ENCODE measurements at regions not wholly inside any gene's neighbourhood (a gene's known extent, or its start where the extent isn't known, plus 50 kb on each side); places are given as distances from the start of the nearest gene placed in this dataset.
A peak's percentile ranks its signal among the peaks of the same experiment; 100 is the strongest.

GRCh38 chr3:178083906-178084866, 452.1 kb upstream of the KCNMB2 start:
- peaks cover 0 to 4% (median 3%) of the 10 kb centered on the region in 3 donors for H3K4me1 Mint-ChIP-seq
- H3K4me3 Mint-ChIP-seq = no peak overlapping the region
- H3K27ac Mint-ChIP-seq = no peak overlapping the region
- no peaks in the 10 kb centered on the region for H3K9me3 Mint-ChIP-seq
- H3K27me3 Mint-ChIP-seq = peaks cover 14% of the 10 kb centered on the region
- H3K36me3 Mint-ChIP-seq = no peaks in the 10 kb centered on the region

DNA sequence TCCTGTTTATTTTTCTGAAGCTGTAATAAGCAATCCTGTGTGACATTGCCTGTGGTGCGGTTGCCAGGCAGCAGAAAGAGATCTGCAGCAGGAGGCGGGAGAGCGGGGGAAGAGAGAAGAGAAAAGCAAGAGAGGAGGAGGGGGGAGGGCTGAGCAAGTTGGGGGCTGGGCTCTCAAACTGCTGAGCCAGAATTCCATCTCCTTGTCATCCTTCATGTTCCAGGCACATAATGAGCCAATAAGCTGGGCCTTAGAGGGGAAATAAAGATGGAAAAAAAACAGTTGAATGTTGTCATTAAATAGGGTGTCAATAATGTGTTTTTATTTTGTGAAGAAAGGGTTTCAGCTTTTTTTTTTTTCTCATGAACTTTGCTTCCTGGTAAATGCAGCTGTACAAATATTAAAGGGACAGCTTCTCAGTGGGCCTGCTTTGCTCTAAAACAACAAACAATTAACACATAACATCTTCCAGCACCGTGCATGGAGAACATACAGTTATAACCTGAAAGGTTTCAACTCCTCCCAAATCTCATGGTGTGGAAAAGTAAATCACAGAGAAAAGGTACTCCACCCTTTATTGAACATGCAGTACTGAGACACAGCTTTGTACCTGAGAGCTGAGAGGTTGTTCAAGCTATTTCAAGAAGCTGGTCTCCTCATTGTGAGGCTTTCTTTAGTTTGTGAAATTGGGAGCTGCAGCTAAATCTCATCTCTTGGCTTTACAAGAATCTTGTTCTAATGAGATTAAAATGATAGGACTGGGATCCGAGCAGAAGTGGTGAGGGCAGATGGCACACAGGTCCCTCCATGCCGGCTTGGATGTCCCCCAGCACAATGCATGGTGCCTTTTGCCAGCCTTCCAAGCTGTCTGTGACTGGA, 451.1 kb upstream of the KCNMB2 start:
- Mint-ChIP-seq H3K9me3 (no peaks in the 10 kb centered on the region), H3K4me3 (peak overlapping the region in 1 of 4 donors; percentile 9), H3K36me3 (no peaks in the 10 kb centered on the region), H3K27me3 (peaks cover 14% of the 10 kb centered on the region), H3K4me1 (peaks cover 0 to 3% (median 3%) of the 10 kb centered on the region in 3 donors), H3K27ac (no peak overlapping the region)

DNA sequence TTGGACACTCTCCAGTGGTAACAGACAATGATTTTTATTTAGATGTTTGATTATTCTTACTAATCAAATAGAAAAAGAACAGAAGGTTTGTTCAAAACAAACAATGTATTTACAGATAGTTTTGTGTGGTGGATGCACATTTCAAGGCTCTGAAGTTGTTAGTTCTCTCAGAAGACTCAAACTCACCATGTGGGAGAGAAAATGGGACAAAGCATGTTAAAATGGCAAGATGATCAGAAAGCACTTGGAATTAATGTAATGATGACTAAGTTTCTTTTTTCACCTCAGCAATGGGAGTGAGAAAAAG, 450.5 kb upstream of the KCNMB2 start:
- Mint-ChIP-seq H3K4me1 (peaks cover 0 to 3% (median 3%) of the 10 kb centered on the region in 3 donors), H3K9me3 (no peaks in the 10 kb centered on the region), H3K27me3 (peaks cover 14% of the 10 kb centered on the region), H3K4me3 (no peak overlapping the region), H3K27ac (no peak overlapping the region), H3K36me3 (no peaks in the 10 kb centered on the region)

DNA sequence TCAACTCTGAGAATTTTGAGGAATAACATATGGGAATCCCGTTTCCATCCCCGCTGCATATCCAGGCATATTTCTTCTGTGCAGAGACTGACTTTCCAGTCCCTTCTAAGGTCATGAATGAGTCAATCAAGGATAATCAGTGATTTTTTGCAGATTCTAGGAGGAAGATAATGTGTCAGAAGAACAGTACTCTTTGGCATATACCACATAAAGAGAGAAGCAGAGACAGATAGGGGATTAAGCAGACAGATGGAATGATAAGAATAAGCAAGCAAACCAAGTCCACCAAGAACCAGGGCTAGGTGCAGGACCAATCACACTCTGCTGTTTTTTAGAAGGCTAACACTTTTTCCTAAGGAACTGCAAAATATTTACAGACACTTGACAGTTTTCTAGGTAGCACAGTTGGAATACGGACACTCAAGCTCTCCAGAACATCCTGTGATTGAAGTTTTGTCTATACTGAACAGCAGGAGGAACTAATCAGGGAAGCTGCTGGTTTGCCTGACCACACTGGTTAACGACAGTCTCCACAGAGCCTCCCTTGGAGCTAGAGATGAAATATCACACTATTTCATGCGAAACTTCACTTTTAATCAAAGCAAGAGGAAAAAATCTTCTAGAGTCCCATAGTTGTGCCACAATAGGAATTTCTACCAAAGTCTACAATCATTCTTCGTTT, 450.0 kb upstream of the KCNMB2 start:
- Mint-ChIP-seq H3K27me3 (peaks cover 14% of the 10 kb centered on the region), H3K36me3 (no peaks in the 10 kb centered on the region), H3K9me3 (no peaks in the 10 kb centered on the region), H3K27ac (no peak overlapping the region), H3K4me3 (no peak overlapping the region), H3K4me1 (peaks cover 0 to 3% (median 1%) of the 10 kb centered on the region in 3 donors)

DNA sequence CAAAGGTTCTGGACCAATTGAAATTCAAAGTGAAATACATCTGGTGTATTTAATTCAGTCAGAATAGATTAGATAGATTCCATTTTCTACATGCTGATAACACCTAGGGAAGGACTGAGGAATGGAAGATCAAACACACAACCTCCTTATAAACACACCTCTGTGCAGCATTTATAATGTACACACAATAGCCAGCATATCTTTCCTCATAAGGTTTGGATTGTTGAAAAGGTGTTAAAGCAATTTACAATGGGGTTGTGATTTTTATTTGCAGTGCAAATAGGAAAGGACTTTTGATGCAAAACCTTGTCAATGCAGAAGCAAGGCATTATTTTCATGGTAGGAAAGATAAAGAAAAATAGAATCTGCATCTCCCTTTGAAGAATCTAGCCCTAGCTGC, 448.9 kb upstream of the KCNMB2 start:
- no peaks in the 10 kb centered on the region for H3K36me3 Mint-ChIP-seq
- H3K4me3 Mint-ChIP-seq = no peak overlapping the region
- H3K4me1 Mint-ChIP-seq = peaks cover 0 to 3% (median 1%) of the 10 kb centered on the region in 3 donors
- H3K27ac Mint-ChIP-seq = no peak overlapping the region
- peaks cover 0 to under 1% (median 0%) of the 10 kb centered on the region in 3 donors for H3K9me3 Mint-ChIP-seq
- peaks cover 14% of the 10 kb centered on the region for H3K27me3 Mint-ChIP-seq

DNA sequence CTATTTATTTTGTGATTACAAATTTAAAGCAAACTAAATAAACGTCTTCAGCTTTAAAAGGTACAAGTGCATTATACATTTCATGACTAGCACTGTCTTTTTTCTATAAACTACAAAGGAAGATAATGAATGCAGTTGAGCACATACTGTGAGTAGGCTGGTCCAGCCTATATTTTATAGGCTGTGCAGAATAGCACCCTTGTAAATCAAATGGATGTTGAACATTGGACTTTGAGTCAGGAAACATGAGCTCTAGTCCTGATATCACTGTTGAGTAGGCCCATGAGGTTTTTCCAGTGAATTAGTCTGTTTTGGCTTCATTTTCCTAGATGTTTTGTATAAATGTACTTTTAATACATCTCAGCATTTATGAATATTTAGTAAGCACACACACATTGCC, 447.3 kb upstream of the KCNMB2 start:
- H3K27me3 Mint-ChIP-seq = peaks cover 14% of the 10 kb centered on the region
- no peaks in the 10 kb centered on the region for H3K36me3 Mint-ChIP-seq
- no peak overlapping the region for H3K4me3 Mint-ChIP-seq
- H3K27ac Mint-ChIP-seq = no peak overlapping the region
- H3K9me3 Mint-ChIP-seq = peaks cover 0 to 8% (median 0%) of the 10 kb centered on the region in 3 donors
- peaks cover 0 to 3% (median 1%) of the 10 kb centered on the region in 3 donors for H3K4me1 Mint-ChIP-seq

DNA sequence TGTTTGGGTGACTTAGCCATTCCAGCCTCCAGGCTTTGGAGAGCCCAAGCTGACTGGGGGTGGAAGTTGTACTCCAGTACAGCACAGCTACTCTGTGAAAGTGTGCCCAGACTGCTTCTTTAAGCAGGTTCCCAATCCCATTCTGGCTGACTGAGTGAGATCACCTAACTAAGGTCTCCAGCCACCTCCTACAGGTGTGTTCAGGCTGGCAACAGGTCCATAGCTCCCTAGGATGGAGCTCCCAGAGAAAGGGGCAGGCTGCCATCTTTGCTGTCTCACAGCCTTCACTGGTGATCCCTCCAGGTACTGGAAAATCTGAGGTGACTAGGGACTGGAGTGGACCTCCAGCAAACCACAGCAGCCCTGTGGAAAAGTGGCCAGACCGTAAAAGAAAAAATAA, 445.3 kb upstream of the KCNMB2 start:
- no peaks in the 10 kb centered on the region for H3K4me1 Mint-ChIP-seq
- peaks cover 9% of the 10 kb centered on the region for H3K27me3 Mint-ChIP-seq
- peaks cover 0 to 10% (median 3%) of the 10 kb centered on the region in 3 donors for H3K9me3 Mint-ChIP-seq
- no peak overlapping the region for H3K27ac Mint-ChIP-seq
- no peak overlapping the region for H3K4me3 Mint-ChIP-seq
- no peaks in the 10 kb centered on the region for H3K36me3 Mint-ChIP-seq

DNA sequence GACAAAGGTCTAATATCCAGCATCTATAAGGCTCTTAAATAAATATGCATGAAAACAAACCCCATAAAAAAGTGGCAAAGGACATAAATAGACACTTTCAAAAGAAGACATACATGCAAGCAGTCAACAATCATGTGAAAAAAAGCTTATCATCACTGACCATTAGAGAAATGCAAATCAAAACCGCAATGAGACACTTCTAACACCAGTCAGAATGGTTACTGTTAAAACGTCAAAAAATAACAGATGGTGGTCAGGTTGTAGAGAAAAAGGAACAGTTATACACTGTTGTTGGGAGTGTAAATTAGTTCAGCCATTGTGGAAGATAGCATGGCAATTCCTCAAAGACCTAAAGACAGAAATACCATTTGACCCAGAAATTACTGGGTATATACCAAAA, 440.7 kb upstream of the KCNMB2 start:
- Mint-ChIP-seq H3K9me3 (peaks cover 0 to 10% (median 3%) of the 10 kb centered on the region in 3 donors), H3K36me3 (no peaks in the 10 kb centered on the region), H3K27ac (no peak overlapping the region)

GRCh38 chr3:178096955-178097354, 439.3 kb upstream of the KCNMB2 start:
- no peak overlapping the region for H3K4me3 Mint-ChIP-seq
- peaks cover 5% of the 10 kb centered on the region for H3K27me3 Mint-ChIP-seq
- peaks cover 0 to 10% (median 3%) of the 10 kb centered on the region in 3 donors for H3K9me3 Mint-ChIP-seq
- H3K27ac Mint-ChIP-seq = no peak overlapping the region
- H3K36me3 Mint-ChIP-seq = no peaks in the 10 kb centered on the region
- no peaks in the 10 kb centered on the region for H3K4me1 Mint-ChIP-seq

More for the DNA sequence above, 440.7 kb upstream of the KCNMB2 start:
- Mint-ChIP-seq H3K27me3 (peaks cover 3% of the 10 kb centered on the region), H3K4me1 (no peaks in the 10 kb centered on the region), H3K4me3 (no peak overlapping the region)

- H3K4me1 Mint-ChIP-seq = no peaks in the 10 kb centered on the region
- H3K27ac Mint-ChIP-seq = no peak overlapping the region
- peaks cover 5% of the 10 kb centered on the region for H3K27me3 Mint-ChIP-seq
- peaks cover 0 to 8% (median 3%) of the 10 kb centered on the region in 3 donors for H3K9me3 Mint-ChIP-seq
- no peaks in the 10 kb centered on the region for H3K36me3 Mint-ChIP-seq
- no peak overlapping the region for H3K4me3 Mint-ChIP-seq
These were observed 438.7 kb upstream of the KCNMB2 start for GRCh38 chr3:178097576-178097975.

DNA sequence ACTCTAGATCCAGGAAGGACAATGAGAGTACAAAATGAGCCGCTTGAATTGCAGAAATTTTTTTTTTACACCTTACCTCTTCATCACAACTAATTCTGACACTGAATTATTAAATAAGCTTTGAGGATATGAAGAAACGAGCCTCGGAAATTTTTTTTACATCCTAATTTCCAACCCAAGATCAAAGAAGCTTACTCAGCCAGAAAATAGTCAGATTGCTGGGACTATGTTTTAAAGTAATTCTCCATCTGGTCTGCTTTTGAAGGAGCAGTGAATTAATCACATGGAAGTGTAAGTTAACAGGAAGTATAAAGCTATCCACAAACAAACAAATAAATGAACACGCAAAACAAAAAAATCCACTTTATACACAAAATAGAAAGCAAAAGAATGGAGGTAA, 437.0 kb upstream of the KCNMB2 start:
- H3K4me1 Mint-ChIP-seq = no peaks in the 10 kb centered on the region

DNA sequence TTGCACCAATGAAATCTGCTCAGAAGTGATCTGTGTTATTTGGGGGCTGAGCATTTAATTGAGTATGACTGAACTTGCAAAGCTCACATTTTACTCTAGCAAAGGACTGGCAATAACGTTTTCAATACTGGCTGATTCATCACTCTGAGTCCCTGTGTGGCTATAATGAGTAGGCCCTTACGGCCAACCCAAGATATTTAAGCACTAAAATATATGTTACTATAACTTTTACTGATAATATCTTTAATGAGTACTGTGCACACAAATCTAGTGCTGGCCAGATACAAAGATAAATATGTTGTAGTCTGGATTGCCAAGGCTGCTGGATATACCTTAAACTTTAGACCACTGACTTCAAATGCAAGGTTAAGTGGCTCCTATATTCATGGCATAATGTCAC, 436.4 kb upstream of the KCNMB2 start:
- H3K27ac Mint-ChIP-seq = no peak overlapping the region
- peaks cover 0 to 2% (median 0%) of the 10 kb centered on the region in 3 donors for H3K9me3 Mint-ChIP-seq
- no peak overlapping the region for H3K4me3 Mint-ChIP-seq
- H3K36me3 Mint-ChIP-seq = no peaks in the 10 kb centered on the region
- no peaks in the 10 kb centered on the region for H3K4me1 Mint-ChIP-seq
- peaks cover 5% of the 10 kb centered on the region for H3K27me3 Mint-ChIP-seq

More for the DNA sequence above, 437.0 kb upstream of the KCNMB2 start:
- H3K4me3 Mint-ChIP-seq = no peak overlapping the region
- H3K9me3 Mint-ChIP-seq = peaks cover 0 to 3% (median 2%) of the 10 kb centered on the region in 3 donors
- peaks cover 5% of the 10 kb centered on the region for H3K27me3 Mint-ChIP-seq
- H3K36me3 Mint-ChIP-seq = no peaks in the 10 kb centered on the region
- no peak overlapping the region for H3K27ac Mint-ChIP-seq

- H3K4me1 Mint-ChIP-seq = no peaks in the 10 kb centered on the region
- no peaks in the 10 kb centered on the region for H3K9me3 Mint-ChIP-seq
- no peaks in the 10 kb centered on the region for H3K36me3 Mint-ChIP-seq
- no peak overlapping the region for H3K27ac Mint-ChIP-seq
- no peak overlapping the region for H3K4me3 Mint-ChIP-seq
- H3K27me3 Mint-ChIP-seq = peaks cover 3% of the 10 kb centered on the region
These were observed 435.3 kb upstream of the KCNMB2 start for GRCh38 chr3:178100908-178101307.

DNA sequence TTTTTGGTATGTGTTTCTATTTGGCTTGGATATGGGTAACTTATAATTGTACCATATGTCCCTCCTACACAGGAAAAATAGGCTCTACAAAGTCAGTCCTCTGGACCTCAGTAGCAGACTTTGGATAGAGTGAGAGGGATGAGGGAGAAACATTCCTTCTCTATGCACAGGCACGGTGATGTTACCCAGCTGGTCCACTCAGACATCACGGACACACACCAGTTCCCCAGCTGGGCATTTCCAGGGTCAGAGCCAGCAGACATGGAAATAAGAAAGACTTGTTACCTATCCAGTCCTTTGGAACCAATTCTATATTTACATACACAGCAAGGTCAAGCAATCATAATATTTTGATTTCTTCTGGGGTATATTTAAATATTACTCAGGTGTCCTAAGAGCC, 433.1 kb upstream of the KCNMB2 start:
- H3K4me1 Mint-ChIP-seq = no peaks in the 10 kb centered on the region
- no peak overlapping the region for H3K4me3 Mint-ChIP-seq
- peaks cover 1% of the 10 kb centered on the region for H3K27me3 Mint-ChIP-seq
- H3K9me3 Mint-ChIP-seq = no peaks in the 10 kb centered on the region
- H3K27ac Mint-ChIP-seq = no peak overlapping the region
- H3K36me3 Mint-ChIP-seq = no peaks in the 10 kb centered on the region

DNA sequence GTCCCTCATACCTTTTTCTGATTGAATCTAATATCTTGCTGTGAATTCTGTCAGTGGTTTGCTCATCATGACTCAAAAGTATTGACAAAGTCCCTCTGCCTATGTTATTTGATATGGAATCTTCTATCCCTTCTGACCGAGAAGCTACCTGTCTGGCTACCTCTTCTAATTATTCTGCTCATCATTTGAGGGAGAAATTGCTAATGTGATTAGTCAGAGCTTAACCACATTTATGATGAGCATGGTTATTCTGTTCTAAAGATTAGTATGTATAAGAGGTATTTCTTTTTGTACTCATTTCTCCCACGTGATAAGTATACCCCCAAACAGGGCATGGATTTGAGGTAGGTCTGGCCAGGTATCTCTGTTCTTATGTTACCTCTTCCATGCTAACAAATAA, 428.4 kb upstream of the KCNMB2 start:
- Mint-ChIP-seq H3K27ac (no peak overlapping the region), H3K4me3 (no peak overlapping the region), H3K4me1 (no peaks in the 10 kb centered on the region), H3K27me3 (peaks cover 2% of the 10 kb centered on the region), H3K9me3 (no peaks in the 10 kb centered on the region), H3K36me3 (no peaks in the 10 kb centered on the region)

All from IgD-negative memory B cell (primary cell).